Mesendoderm (in vitro differentiated cells): ENCODE measurements at regions not wholly inside any gene's neighbourhood (a gene's known extent, or its start where the extent isn't known, plus 50 kb on each side); places are given as distances from the start of the nearest gene placed in this dataset.

Experiments used
- DNase-seq: peaks from one replicate; pipeline ENCODE4 v3.0.0; 2013
- H2AK5ac ChIP-seq: 2 replicates; pipeline ENCODE4 v1.6.1; 2013; ENCODE audit warnings: low read length, inconsistent platforms
- H2BK120ac ChIP-seq: 2 replicates; pipeline ENCODE4 v1.6.1; 2013; ENCODE audit warnings: low read depth, mild to moderate bottlenecking, low read length, moderate library complexity, mixed read lengths
- H2BK15ac ChIP-seq: replicated peaks from 2 replicates; pipeline ENCODE4 v1.6.1; 2013; ENCODE audit warnings: low read depth, mild to moderate bottlenecking, moderate library complexity
- H2BK5ac ChIP-seq: 2 replicates; pipeline ENCODE4 v1.6.1; 2013; ENCODE audit warnings: low read length, inconsistent platforms
- H3K18ac ChIP-seq: 2 replicates; pipeline ENCODE4 v1.6.1; 2013; ENCODE audit warnings: mild to moderate bottlenecking, low read length, mixed read lengths
- H3K23ac ChIP-seq: one replicate; pipeline ENCODE4 v1.6.1; 2013; ENCODE audit warnings: low read length
- H3K27ac ChIP-seq: 2 replicates; pipeline ENCODE4 v1.5.1; 2013; ENCODE audit warnings: low read depth, mild to moderate bottlenecking, inconsistent platforms, low read length, moderate library complexity
- H3K27me3 ChIP-seq: 2 replicates; pipeline ENCODE4 v1.6.1; 2013; ENCODE audit warnings: low read length, control low read depth, mild to moderate bottlenecking, inconsistent platforms; ENCODE audit not compliant: insufficient read depth, poor library complexity
- H3K36me3 ChIP-seq: 2 replicates; pipeline ENCODE4 v1.6.1; 2013; ENCODE audit warnings: low read length, inconsistent platforms; ENCODE audit not compliant: control insufficient read depth, insufficient read depth
- H3K4ac ChIP-seq: one replicate; pipeline ENCODE4 v1.6.1; 2013; ENCODE audit warnings: low read depth, mild to moderate bottlenecking, low read length, moderate library complexity
- H3K4me1 ChIP-seq: 2 replicates; pipeline ENCODE4 v1.6.1; 2013; ENCODE audit warnings: low read depth, low read length, inconsistent platforms; ENCODE audit not compliant: control insufficient read depth
- H3K4me2 ChIP-seq: 2 replicates; pipeline ENCODE4 v1.6.1; 2013; ENCODE audit warnings: low read length
- H3K4me3 ChIP-seq: 2 replicates; pipeline ENCODE4 v1.5.1; 2013; ENCODE audit warnings: mild to moderate bottlenecking, low read length
- H3K56ac ChIP-seq: one replicate; pipeline ENCODE4 v1.6.1; 2013; ENCODE audit warnings: low read length
- H3K79me1 ChIP-seq: 2 replicates; pipeline ENCODE4 v1.6.1; 2013; ENCODE audit warnings: low read length, inconsistent platforms
- H3K79me2 ChIP-seq: 2 replicates; pipeline ENCODE4 v1.6.1; 2013; ENCODE audit warnings: mild to moderate bottlenecking, low read length; ENCODE audit not compliant: control insufficient read depth, insufficient read depth
- H3K9ac ChIP-seq: 2 replicates; pipeline ENCODE4 v1.6.1; 2013; ENCODE audit warnings: low read length, inconsistent platforms
- H4K5ac ChIP-seq: one replicate; pipeline ENCODE4 v1.6.1; 2013; ENCODE audit warnings: low read length
- H4K8ac ChIP-seq: one replicate; pipeline ENCODE4 v1.6.1; 2013; ENCODE audit warnings: low read depth, mild to moderate bottlenecking, control low read depth, low read length, moderate library complexity
- WGBS: extraction: QIAGEN DNeasy Blood & Tissue Kit; methylation state at CpG from one replicate; pipeline ENCODE4 v1.1.7; 2013; ENCODE audit warnings: low lambda C conversion rate, missing lambda C conversion rate; ENCODE audit not compliant: insufficient coverage; ENCODE audit errors: extremely low coverage; 5-methylcytosine and 5-hydroxymethylcytosine counted together

DNA sequence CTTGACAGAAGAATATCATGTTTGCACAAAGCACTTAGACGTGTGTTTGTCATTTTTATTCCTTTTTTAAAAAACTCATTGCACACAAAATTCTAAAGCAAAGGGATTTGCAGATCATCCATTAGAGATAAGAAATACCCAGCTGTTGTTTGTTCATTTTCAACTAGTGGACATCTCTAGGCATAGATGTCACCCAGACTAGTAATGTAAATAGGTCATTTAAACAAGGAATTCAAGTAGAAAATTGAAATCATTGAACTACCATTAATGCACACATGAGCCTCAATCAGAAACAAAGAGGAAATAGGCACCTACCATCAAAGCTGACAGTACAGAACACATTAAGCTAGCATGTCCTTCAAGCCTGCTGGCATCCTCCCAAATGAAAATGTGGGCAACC, 107.3 kb downstream of the OR2K2 start:
- H4K8ac ChIP-seq, result no peak overlapping the region
- H3K23ac ChIP-seq, result no peak overlapping the region
- no peak overlapping the region for H3K9ac ChIP-seq
- H3K27me3 ChIP-seq, result no peaks in the 10 kb centered on the region
- H4K5ac ChIP-seq, result no peak overlapping the region
- no peak for DNase-seq
- H2BK120ac ChIP-seq, result no peak overlapping the region
- no peak overlapping the region for H3K27ac ChIP-seq
- H3K4me2 ChIP-seq, result no peak overlapping the region
- no peaks in the 10 kb centered on the region for H3K79me2 ChIP-seq
- no peaks in the 10 kb centered on the region for H3K79me1 ChIP-seq
- no peak overlapping the region for H3K4me3 ChIP-seq
- WGBS, result no CpG with 5 or more reads among the region's 1 CpG
- H3K4me1 ChIP-seq, result no peaks in the 10 kb centered on the region
- H2BK5ac ChIP-seq, result no peak overlapping the region
- no peaks in the 10 kb centered on the region for H3K36me3 ChIP-seq
- H3K4ac ChIP-seq, result no peak overlapping the region
- no peak overlapping the region for H2AK5ac ChIP-seq
- no peak overlapping the region for H3K18ac ChIP-seq
- no peak overlapping the region for H3K56ac ChIP-seq
- H2BK15ac ChIP-seq, result no peak overlapping the region

GRCh38 chr9:111212874-111213273, 117.2 kb downstream of the OR2K2 start:
- Histone ChIP-seq H3K56ac (no peak overlapping the region), H4K8ac (no peak overlapping the region), H2BK120ac (no peak overlapping the region), H3K27me3 (no peaks in the 10 kb centered on the region), H3K36me3 (no peaks in the 10 kb centered on the region), H3K79me2 (no peaks in the 10 kb centered on the region), H3K4ac (no peak overlapping the region), H3K4me2 (no peak overlapping the region), H3K4me3 (no peak overlapping the region), H3K18ac (no peak overlapping the region), H2BK15ac (no peak overlapping the region), H3K23ac (no peak overlapping the region), H3K9ac (no peak overlapping the region), H3K4me1 (no peaks in the 10 kb centered on the region), H4K5ac (no peak overlapping the region), H2AK5ac (no peak overlapping the region), H3K27ac (no peak overlapping the region), H2BK5ac (no peak overlapping the region), H3K79me1 (no peaks in the 10 kb centered on the region)
- no peak for DNase-seq
- no CpG with 5 or more reads among the region's 6 CpGs for WGBS

DNA sequence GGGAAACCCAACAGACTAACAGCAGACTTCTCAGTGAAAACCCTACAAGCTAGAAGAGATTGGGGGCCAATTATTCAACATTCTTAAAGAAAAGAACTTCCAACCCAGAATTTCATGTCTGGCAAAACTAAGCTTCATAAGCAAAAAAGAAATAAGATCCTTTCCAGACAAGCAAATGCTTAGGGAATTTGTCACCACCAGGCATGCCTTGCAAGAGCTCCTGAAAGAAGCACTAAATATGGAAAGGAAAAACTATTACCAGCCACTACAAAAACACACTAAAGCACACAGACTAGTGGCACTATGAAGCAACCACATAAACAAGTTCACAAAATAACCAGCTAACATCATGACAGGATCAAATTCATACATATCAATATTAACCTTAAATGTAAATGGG, 131.1 kb downstream of the OR2K2 start:
- H3K4me1 ChIP-seq, result no peaks in the 10 kb centered on the region
- H3K4me2 ChIP-seq, result no peak overlapping the region
- H3K79me1 ChIP-seq, result no peaks in the 10 kb centered on the region
- H3K27me3 ChIP-seq, result no peaks in the 10 kb centered on the region
- DNase-seq, result no peak
- no peak overlapping the region for H4K5ac ChIP-seq
- no peak overlapping the region for H2BK5ac ChIP-seq
- H3K36me3 ChIP-seq, result no peaks in the 10 kb centered on the region
- no peak overlapping the region for H2BK120ac ChIP-seq
- H3K56ac ChIP-seq, result no peak overlapping the region
- H3K4me3 ChIP-seq, result no peak overlapping the region
- no peak overlapping the region for H3K27ac ChIP-seq
- H3K4ac ChIP-seq, result no peak overlapping the region
- H2BK15ac ChIP-seq, result no peak overlapping the region
- H3K9ac ChIP-seq, result no peak overlapping the region
- H3K18ac ChIP-seq, result no peak overlapping the region
- H3K79me2 ChIP-seq, result no peaks in the 10 kb centered on the region
- no peak overlapping the region for H2AK5ac ChIP-seq
- no peak overlapping the region for H4K8ac ChIP-seq
- H3K23ac ChIP-seq, result no peak overlapping the region

- no peak overlapping the region for H2AK5ac ChIP-seq
- no peak overlapping the region for H3K9ac ChIP-seq
- H3K27me3 ChIP-seq, result no peaks in the 10 kb centered on the region
- no peak overlapping the region for H3K23ac ChIP-seq
- H3K79me1 ChIP-seq, result no peaks in the 10 kb centered on the region
- no peaks in the 10 kb centered on the region for H3K79me2 ChIP-seq
- H4K8ac ChIP-seq, result no peak overlapping the region
- H3K4me2 ChIP-seq, result no peak overlapping the region
- H4K5ac ChIP-seq, result no peak overlapping the region
- no peak for DNase-seq
- H3K4me3 ChIP-seq, result no peak overlapping the region
- no peaks in the 10 kb centered on the region for H3K36me3 ChIP-seq
- H3K27ac ChIP-seq, result no peak overlapping the region
- no peak overlapping the region for H3K18ac ChIP-seq
- no peak overlapping the region for H2BK120ac ChIP-seq
- no peak overlapping the region for H2BK5ac ChIP-seq
- H2BK15ac ChIP-seq, result no peak overlapping the region
- no peak overlapping the region for H3K4ac ChIP-seq
- no peak overlapping the region for H3K56ac ChIP-seq
- no peaks in the 10 kb centered on the region for H3K4me1 ChIP-seq
These were observed 132.8 kb downstream of the OR2K2 start for GRCh38 chr9:111197256-111197655.

DNA sequence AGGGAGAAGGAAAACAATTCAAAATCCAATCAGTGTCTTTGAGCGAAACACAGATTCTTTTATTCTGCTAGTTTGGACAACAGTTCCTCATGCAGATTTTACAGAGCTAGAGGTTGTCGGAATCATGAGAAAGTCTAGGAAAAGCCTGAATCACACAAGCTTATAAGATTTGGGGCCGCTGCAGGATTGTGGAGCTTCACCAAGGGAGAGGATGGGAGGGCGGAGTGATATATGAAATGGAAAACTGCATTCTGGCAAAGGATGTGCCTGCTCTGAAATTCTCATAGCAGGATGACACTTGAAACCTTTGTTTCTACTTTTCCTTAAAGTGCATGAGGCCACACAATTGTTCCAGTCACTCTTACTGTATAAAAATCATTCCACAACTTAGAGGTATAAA, 134.3 kb downstream of the OR2K2 start:
- H2BK120ac ChIP-seq, result no peak overlapping the region
- no peaks in the 10 kb centered on the region for H3K27me3 ChIP-seq
- H2BK5ac ChIP-seq, result no peak overlapping the region
- H3K4ac ChIP-seq, result no peak overlapping the region
- no peak overlapping the region for H3K56ac ChIP-seq
- H2AK5ac ChIP-seq, result no peak overlapping the region
- H4K5ac ChIP-seq, result no peak overlapping the region
- no peak for DNase-seq
- WGBS, result no CpG with 5 or more reads among the region's 4 CpGs
- H2BK15ac ChIP-seq, result no peak overlapping the region
- no peak overlapping the region for H3K4me3 ChIP-seq
- H3K36me3 ChIP-seq, result no peaks in the 10 kb centered on the region
- H3K79me1 ChIP-seq, result no peaks in the 10 kb centered on the region
- no peak overlapping the region for H3K23ac ChIP-seq
- H4K8ac ChIP-seq, result no peak overlapping the region
- no peaks in the 10 kb centered on the region for H3K4me1 ChIP-seq
- no peak overlapping the region for H3K18ac ChIP-seq
- H3K9ac ChIP-seq, result no peak overlapping the region
- H3K4me2 ChIP-seq, result no peak overlapping the region
- no peaks in the 10 kb centered on the region for H3K79me2 ChIP-seq
- no peak overlapping the region for H3K27ac ChIP-seq

- Histone ChIP-seq H3K56ac (no peak overlapping the region), H3K18ac (no peak overlapping the region), H2BK120ac (no peak overlapping the region), H3K4me1 (no peaks in the 10 kb centered on the region), H4K5ac (no peak overlapping the region), H3K4me3 (no peak overlapping the region), H2BK5ac (no peak overlapping the region), H4K8ac (no peak overlapping the region), H3K4ac (no peak overlapping the region), H3K27me3 (no peaks in the 10 kb centered on the region), H3K27ac (no peak overlapping the region), H3K79me2 (no peaks in the 10 kb centered on the region), H3K9ac (no peak overlapping the region), H3K36me3 (no peaks in the 10 kb centered on the region), H3K4me2 (no peak overlapping the region), H3K23ac (no peak overlapping the region), H2AK5ac (no peak overlapping the region), H2BK15ac (no peak overlapping the region), H3K79me1 (no peaks in the 10 kb centered on the region)
- no peak for DNase-seq
These were observed 136.9 kb downstream of the OR2K2 start for GRCh38 chr9:111193095-111193494.
